ENCODE measurements at regions not wholly inside any gene's neighbourhood (a gene's known extent, or its start where the extent isn't known, plus 50 kb on each side); places are given as distances from the start of the nearest gene placed in this dataset.

DNA sequence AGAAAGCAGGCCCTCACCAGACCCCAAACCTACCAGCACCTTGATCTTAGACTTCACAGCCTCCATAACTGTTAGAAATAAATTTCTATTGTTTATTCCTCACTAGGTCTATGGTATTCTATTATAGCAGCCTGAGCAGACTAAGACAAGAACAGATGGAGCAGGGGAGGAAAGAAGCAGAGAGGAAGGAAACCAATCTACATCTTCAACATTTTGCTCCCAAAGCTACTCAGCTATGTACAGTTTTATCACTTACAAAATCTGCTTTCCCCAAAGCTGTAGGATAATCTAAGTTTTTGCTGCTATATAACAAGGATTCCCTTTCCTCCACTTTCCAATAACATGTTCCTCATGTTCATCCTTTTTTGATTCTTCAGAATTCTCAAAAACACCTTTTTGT is 274.4 kb upstream of the CHAC2 start:
- TF ChIP-seq, protein P1, sequence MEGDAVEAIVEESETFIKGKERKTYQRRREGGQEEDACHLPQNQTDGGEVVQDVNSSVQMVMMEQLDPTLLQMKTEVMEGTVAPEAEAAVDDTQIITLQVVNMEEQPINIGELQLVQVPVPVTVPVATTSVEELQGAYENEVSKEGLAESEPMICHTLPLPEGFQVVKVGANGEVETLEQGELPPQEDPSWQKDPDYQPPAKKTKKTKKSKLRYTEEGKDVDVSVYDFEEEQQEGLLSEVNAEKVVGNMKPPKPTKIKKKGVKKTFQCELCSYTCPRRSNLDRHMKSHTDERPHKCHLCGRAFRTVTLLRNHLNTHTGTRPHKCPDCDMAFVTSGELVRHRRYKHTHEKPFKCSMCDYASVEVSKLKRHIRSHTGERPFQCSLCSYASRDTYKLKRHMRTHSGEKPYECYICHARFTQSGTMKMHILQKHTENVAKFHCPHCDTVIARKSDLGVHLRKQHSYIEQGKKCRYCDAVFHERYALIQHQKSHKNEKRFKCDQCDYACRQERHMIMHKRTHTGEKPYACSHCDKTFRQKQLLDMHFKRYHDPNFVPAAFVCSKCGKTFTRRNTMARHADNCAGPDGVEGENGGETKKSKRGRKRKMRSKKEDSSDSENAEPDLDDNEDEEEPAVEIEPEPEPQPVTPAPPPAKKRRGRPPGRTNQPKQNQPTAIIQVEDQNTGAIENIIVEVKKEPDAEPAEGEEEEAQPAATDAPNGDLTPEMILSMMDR (IDR thresholded peaks at IDR 0.05; ENCODE audit: low read length), result no peak
- TF ChIP-seq EZH2 (optimal IDR thresholded peaks at IDR 0.05; ENCODE audit: low read depth, low read length), result no peak
